Effector memory CD8-positive, alpha-beta T cell (primary cell): ENCODE measurements at regions not wholly inside any gene's neighbourhood (a gene's known extent, or its start where the extent isn't known, plus 50 kb on each side); places are given as distances from the start of the nearest gene placed in this dataset.
"Not testable (repeated sequence)": the region's sequence is repeated elsewhere in the genome, so short reads cannot be mapped to it uniquely, and the experiment has no call there.

ENCODE experiments used
- ATAC-seq: fragments of 150-1000 bp; cut with Tn5 transposase; replicated peaks from 2 replicates; pipeline ENCODE4 v1.10.0; 2021; ENCODE audit warnings: mild to moderate bottlenecking, moderate library complexity
- DNase-seq, 3 experiments: peaks; one replicate each; pipeline ENCODE4 v3.0.0; 2021
- H3K27ac Mint-ChIP-seq, 2 donors: one replicate each; pipeline ENCODE4 v1.8.0; 2022; ENCODE audit warnings: mild to moderate bottlenecking in 2 of 2, mixed read lengths in 2 of 2, moderate library complexity in 2 of 2
- H3K27me3 Mint-ChIP-seq, 2 donors: one replicate each; pipeline ENCODE4 v1.8.0; 2022; ENCODE audit warnings: mixed read lengths in 2 of 2
- H3K36me3 Mint-ChIP-seq: one replicate; pipeline ENCODE4 v1.8.0; 2022; ENCODE audit warnings: mild to moderate bottlenecking, moderate library complexity, mixed read lengths; ENCODE audit not compliant: insufficient read depth
- H3K4me1 Mint-ChIP-seq, 2 donors: one replicate each; pipeline ENCODE4 v1.8.0; 2022; ENCODE audit warnings: low read depth in 2 of 2, mixed read lengths in 2 of 2
- H3K4me3 Mint-ChIP-seq, 2 donors: one replicate each; pipeline ENCODE4 v1.8.0; 2022; ENCODE audit warnings: mild to moderate bottlenecking in 2 of 2, mixed read lengths in 2 of 2, moderate library complexity in 2 of 2
- H3K9me3 Mint-ChIP-seq, 2 donors: one replicate each; pipeline ENCODE4 v1.8.0; 2022; ENCODE audit warnings: mixed read lengths in 2 of 2

DNA sequence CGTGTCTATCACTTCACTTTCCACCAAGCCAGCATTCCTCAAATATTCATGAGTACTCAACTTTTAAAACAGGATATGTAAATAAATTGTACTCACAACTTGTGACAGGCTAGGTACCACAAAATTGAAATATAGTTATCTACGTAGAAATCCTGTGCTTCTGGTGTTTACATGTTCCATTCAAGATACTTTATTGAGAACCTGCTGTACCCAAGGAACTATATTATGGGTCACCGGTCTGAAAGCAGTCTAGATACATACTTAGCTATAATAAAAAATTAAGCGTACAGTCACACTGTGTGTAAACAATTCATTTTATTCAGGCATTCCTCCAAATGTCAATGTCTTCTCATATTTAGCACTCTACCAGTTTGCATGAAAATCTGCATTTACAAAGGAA is 482.2 kb upstream of the SOX9 start:
- peaks cover 4 to 8% of the 10 kb centered on the region in 2 donors for H3K9me3 Mint-ChIP-seq
- H3K27ac Mint-ChIP-seq, result no peak overlapping the region
- H3K4me1 Mint-ChIP-seq, result no peaks in the 10 kb centered on the region
- H3K36me3 Mint-ChIP-seq, result no peaks in the 10 kb centered on the region
- ATAC-seq (no peak), DNase-seq (no peak)
- H3K4me3 Mint-ChIP-seq, result no peak overlapping the region
- H3K27me3 Mint-ChIP-seq, result no peaks in the 10 kb centered on the region

DNA sequence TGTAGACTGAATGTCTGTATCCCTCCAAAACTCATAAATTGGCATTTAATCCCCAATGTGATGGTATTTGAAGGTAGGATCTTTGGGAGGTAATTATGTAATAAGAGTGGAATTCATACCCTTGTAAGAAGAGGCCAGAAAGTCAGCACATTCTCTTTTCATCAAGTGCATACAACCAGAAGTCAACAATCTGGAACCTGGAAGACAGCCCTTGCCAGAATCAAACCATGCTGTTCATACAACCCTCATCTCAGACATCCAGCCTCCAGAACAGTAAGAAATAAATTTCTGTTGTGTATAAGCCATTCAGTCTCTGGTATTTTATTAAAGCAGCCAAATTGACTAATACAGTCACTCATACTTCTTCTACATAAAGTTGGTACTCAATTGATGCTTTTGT is 481.0 kb upstream of the SOX9 start:
- DNase-seq (no peak), ATAC-seq (no peak)
- H3K4me3 Mint-ChIP-seq, result no peak overlapping the region
- no peaks in the 10 kb centered on the region for H3K36me3 Mint-ChIP-seq
- H3K4me1 Mint-ChIP-seq, result no peaks in the 10 kb centered on the region
- no peak overlapping the region for H3K27ac Mint-ChIP-seq
- H3K9me3 Mint-ChIP-seq, result peaks cover 8 to 9% of the 10 kb centered on the region in 2 donors
- H3K27me3 Mint-ChIP-seq, result no peaks in the 10 kb centered on the region

GRCh38 chr17:71646890-71647289 is 473.9 kb upstream of the SOX9 start:
- H3K4me1 Mint-ChIP-seq, H3K27me3 Mint-ChIP-seq, DNase-seq, H3K4me3 Mint-ChIP-seq, ATAC-seq, H3K27ac Mint-ChIP-seq, H3K36me3 Mint-ChIP-seq: not testable (repeated sequence)
- peaks cover 15 to 16% of the 10 kb centered on the region in 2 donors for H3K9me3 Mint-ChIP-seq

DNA sequence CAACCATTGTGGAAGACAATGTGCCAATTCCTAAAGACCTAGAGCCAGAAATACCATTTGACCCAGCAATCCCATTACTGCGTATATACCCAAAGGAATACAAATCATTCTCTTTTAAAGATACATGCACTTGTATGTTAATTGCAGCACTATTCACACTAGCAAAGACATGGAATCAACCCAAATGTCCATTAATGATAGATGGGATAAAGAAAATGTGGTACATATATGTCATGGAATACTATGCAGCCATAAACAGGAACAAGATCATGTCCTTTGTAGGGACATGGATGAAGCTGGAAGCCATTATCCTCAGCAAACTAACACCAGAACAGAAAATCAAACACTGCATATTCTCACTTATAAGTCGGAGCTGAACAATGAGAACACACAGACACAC is 472.5 kb upstream of the SOX9 start:
- H3K36me3 Mint-ChIP-seq, ATAC-seq, H3K27ac Mint-ChIP-seq, H3K4me1 Mint-ChIP-seq, H3K4me3 Mint-ChIP-seq, DNase-seq, H3K27me3 Mint-ChIP-seq: not testable (repeated sequence)
- peaks cover 15 to 16% of the 10 kb centered on the region in 2 donors for H3K9me3 Mint-ChIP-seq

DNA sequence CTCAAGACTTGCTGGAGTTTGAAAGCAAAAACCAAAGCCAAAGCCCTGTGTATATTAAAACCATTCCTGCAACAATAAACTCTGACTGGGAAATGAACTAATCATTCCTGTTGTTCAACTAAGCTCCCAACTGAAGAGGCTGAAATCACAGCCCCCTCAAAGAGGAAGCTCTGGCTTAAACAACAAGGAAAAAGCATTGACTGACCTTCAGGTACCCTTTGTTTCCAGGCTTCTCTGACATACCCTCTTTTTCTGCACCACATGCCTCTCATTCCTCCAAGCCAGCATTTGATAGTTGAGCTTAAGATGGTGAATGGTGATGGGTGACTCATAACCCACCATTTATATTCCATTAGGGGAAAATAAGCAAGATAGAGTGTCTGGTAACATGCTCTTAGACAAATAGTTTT is 470.9 kb upstream of the SOX9 start:
- Mint-ChIP-seq H3K4me1 (no peaks in the 10 kb centered on the region), H3K27me3 (no peaks in the 10 kb centered on the region), H3K4me3 (no peak overlapping the region), H3K27ac (no peak overlapping the region), H3K9me3 (peaks cover 10 to 16% of the 10 kb centered on the region in 2 donors), H3K36me3 (no peaks in the 10 kb centered on the region)
- DNase-seq (no peak), ATAC-seq (no peak)

- no peaks in the 10 kb centered on the region for H3K4me1 Mint-ChIP-seq
- peaks cover 0 to 6% of the 10 kb centered on the region in 2 donors for H3K9me3 Mint-ChIP-seq
- no peak for DNase-seq
- H3K36me3 Mint-ChIP-seq, result no peaks in the 10 kb centered on the region
- ATAC-seq, result no peak
- no peaks in the 10 kb centered on the region for H3K27me3 Mint-ChIP-seq
- no peak overlapping the region for H3K4me3 Mint-ChIP-seq
- no peak overlapping the region for H3K27ac Mint-ChIP-seq
Measured at GRCh38 chr17:71655542-71655941, 465.3 kb upstream of the SOX9 start.

GRCh38 chr17:71656964-71657858 is 463.6 kb upstream of the SOX9 start:
- H3K36me3 Mint-ChIP-seq, result no peaks in the 10 kb centered on the region
- H3K27me3 Mint-ChIP-seq, result no peaks in the 10 kb centered on the region
- no peak for DNase-seq
- no peaks in the 10 kb centered on the region for H3K4me1 Mint-ChIP-seq
- no peak overlapping the region for H3K27ac Mint-ChIP-seq
- ATAC-seq, result no peak
- H3K4me3 Mint-ChIP-seq, result no peak overlapping the region
- H3K9me3 Mint-ChIP-seq, result peaks cover 0 to 5% of the 10 kb centered on the region in 2 donors

DNA sequence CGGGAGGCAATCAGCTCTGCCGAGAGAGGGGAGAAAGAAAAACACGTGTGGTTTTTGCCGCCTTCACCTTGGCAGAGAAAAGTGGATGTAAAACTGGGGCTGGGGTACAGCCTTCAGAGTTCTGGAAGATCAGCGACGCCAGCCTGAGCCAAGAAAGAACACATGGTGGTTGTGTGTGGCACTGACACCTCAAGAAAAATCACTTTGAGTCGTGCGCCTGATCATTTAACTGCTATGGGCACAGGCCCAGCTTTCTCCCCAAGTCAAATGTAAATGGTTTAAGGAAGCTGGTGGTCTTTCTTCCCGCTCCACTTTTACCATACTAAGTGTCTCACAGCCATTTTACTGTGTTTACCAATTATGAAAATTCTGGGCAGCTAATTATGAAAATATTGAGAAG is 461.8 kb upstream of the SOX9 start:
- no peak for ATAC-seq
- no peaks in the 10 kb centered on the region for H3K4me1 Mint-ChIP-seq
- no peaks in the 10 kb centered on the region for H3K27me3 Mint-ChIP-seq
- no peak for DNase-seq
- no peaks in the 10 kb centered on the region for H3K36me3 Mint-ChIP-seq
- H3K4me3 Mint-ChIP-seq, result no peak overlapping the region
- H3K27ac Mint-ChIP-seq, result no peak overlapping the region
- peaks cover 1 to 7% of the 10 kb centered on the region in 2 donors for H3K9me3 Mint-ChIP-seq

DNA sequence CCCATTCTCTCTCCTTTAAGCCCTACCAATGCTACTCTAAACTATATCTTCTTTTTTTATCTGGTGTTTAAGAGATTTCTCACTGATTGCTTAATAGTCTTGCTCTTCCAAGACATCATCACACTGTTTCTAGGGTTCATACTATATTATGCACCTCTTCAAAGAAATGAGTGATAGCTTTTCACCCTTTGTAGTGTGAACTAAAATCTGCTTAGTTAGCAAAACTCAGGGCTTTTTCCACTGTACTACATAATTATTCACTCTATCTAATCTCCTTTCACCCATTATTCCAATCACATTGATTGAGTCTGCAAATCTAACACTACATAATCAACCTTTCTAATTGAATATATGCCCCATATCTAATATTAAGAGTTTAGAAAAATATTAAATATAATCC is 456.0 kb upstream of the SOX9 start:
- H3K4me3 Mint-ChIP-seq, result no peak overlapping the region
- no peaks in the 10 kb centered on the region for H3K27me3 Mint-ChIP-seq
- H3K27ac Mint-ChIP-seq, result no peak overlapping the region
- H3K9me3 Mint-ChIP-seq, result peaks cover 7 to 13% of the 10 kb centered on the region in 2 donors
- DNase-seq, result no peak
- no peaks in the 10 kb centered on the region for H3K36me3 Mint-ChIP-seq
- ATAC-seq, result no peak
- no peaks in the 10 kb centered on the region for H3K4me1 Mint-ChIP-seq

- DNase-seq (no peak), ATAC-seq (no peak)
- Mint-ChIP-seq H3K4me3 (no peak overlapping the region), H3K27me3 (no peaks in the 10 kb centered on the region), H3K9me3 (peaks cover 8 to 13% of the 10 kb centered on the region in 2 donors), H3K4me1 (no peaks in the 10 kb centered on the region), H3K36me3 (no peaks in the 10 kb centered on the region), H3K27ac (no peak overlapping the region)
Measured at GRCh38 chr17:71666047-71666446, 454.8 kb upstream of the SOX9 start.

- Mint-ChIP-seq H3K4me1 (no peaks in the 10 kb centered on the region), H3K36me3 (no peaks in the 10 kb centered on the region)
- no peak for ATAC-seq
Measured at GRCh38 chr17:71667661-71668060, 453.2 kb upstream of the SOX9 start.

DNA sequence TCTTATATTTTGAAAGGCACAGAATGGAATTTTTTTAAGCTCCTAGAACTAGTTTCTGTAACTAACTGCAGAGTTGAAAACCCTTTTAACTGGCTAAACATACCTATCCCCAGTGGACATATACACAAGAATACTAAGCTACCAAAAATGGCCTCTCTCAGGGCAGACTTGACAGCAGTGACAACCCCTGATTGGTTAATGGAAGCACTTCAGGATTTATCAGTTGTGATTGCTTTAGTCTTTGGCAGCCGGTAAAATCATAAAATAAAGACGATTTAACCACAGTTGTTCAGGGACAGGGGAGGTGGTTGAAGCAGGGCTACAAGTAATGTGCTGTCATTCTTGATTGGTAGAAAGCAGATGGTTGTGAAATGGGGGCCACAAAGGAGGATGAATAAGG is 452.0 kb upstream of the SOX9 start:
- H3K4me1 Mint-ChIP-seq, result no peaks in the 10 kb centered on the region
- no peaks in the 10 kb centered on the region for H3K27me3 Mint-ChIP-seq
- no peak overlapping the region for H3K4me3 Mint-ChIP-seq
- H3K9me3 Mint-ChIP-seq, result peaks cover 7 to 13% of the 10 kb centered on the region in 2 donors
- DNase-seq (no peak), ATAC-seq (no peak)
- no peak overlapping the region for H3K27ac Mint-ChIP-seq
- no peaks in the 10 kb centered on the region for H3K36me3 Mint-ChIP-seq

More at GRCh38 chr17:71667661-71668060, 453.2 kb upstream of the SOX9 start:
- Mint-ChIP-seq H3K9me3 (peaks cover 8 to 13% of the 10 kb centered on the region in 2 donors), H3K27me3 (no peaks in the 10 kb centered on the region), H3K27ac (no peak overlapping the region), H3K4me3 (no peak overlapping the region)
- no peak for DNase-seq

GRCh38 chr17:71677439-71677838 is 443.4 kb upstream of the SOX9 start:
- DNase-seq (no peak), ATAC-seq (no peak)
- H3K4me3 Mint-ChIP-seq, result no peak overlapping the region
- H3K36me3 Mint-ChIP-seq, result peaks cover 3% of the 10 kb centered on the region
- no peak overlapping the region for H3K27ac Mint-ChIP-seq
- H3K27me3 Mint-ChIP-seq, result no peaks in the 10 kb centered on the region
- no peaks in the 10 kb centered on the region for H3K4me1 Mint-ChIP-seq
- H3K9me3 Mint-ChIP-seq, result peaks cover 1 to 15% of the 10 kb centered on the region in 2 donors

DNA sequence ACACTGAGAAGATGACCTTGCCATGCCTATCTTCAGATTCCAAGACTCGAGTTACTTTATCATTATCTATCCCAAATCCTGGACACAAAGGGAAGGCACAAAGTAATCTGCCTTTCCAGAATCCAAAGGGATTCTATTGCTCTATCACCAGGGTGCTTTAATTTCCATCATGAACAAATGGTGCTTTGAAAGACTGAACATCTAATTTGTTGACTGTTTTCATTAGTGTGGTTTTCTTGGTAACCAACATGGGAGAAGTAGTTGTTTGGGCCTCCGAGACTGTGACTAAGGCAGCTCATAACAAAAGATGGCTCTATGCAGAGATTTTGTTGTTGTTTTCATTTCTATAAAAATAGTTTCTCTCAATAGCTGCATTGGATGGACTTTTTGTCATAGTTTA is 441.0 kb upstream of the SOX9 start:
- no peak overlapping the region for H3K4me3 Mint-ChIP-seq
- H3K9me3 Mint-ChIP-seq, result peaks cover 1 to 29% of the 10 kb centered on the region in 2 donors
- H3K36me3 Mint-ChIP-seq, result peaks cover 3% of the 10 kb centered on the region
- no peaks in the 10 kb centered on the region for H3K4me1 Mint-ChIP-seq
- ATAC-seq (no peak), DNase-seq (no peak)
- H3K27ac Mint-ChIP-seq, result no peak overlapping the region
- H3K27me3 Mint-ChIP-seq, result no peaks in the 10 kb centered on the region
